GM13977 (cell line): ENCODE measurements at regions not wholly inside any gene's neighbourhood (a gene's known extent, or its start where the extent isn't known, plus 50 kb on each side); places are given as distances from the start of the nearest gene placed in this dataset.

Experiments
- DNase-seq: peaks from one replicate; pipeline ENCODE4 v3.0.0; 2012; ENCODE audit warnings: low spot score
- in situ Hi-C: fragments of 300-500 bp; cut with MboI; formaldehyde crosslinking; loops from one replicate; pipeline ENCODE4 v1.12.0; 2022; ENCODE audit warnings: low sequenced_read_pairs, low pct_unique_long_range_greater_than_20kb, mixed read lengths, inconsistent platforms; ENCODE audit not compliant: unreplicated experiment
- TF ChIP-seq, protein P1 (sequence below): IDR thresholded peaks from 2 replicates; pipeline ENCODE4 v1.5.1; 2012; ENCODE audit warnings: mild to moderate bottlenecking, control low read depth; ENCODE audit not compliant: insufficient read depth; ENCODE audit errors: extremely low read depth, missing control alignments

DNA sequence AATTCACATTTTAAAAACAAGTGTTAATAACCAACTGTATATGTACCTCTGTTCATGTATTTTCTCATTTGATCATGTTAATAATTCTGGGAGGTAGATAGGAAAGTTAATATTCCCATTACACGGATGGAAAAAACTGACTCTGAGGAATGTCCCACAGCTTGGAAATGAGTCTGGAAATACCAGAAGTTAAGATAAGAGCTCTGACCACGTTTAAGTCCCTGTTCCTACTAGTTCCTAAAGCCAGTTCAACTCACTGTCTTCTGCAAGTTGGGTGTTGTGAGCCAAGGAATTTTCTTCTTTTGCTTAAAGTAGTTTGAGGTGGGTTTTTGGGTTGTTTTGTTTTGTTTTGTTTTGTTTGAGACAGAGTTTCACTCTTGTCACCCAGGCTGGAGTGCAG lies 104.5 kb downstream of the TMEM30B start:
- no peak for DNase-seq
- in situ Hi-C loops: no loop called here
- TF ChIP-seq, protein P1, sequence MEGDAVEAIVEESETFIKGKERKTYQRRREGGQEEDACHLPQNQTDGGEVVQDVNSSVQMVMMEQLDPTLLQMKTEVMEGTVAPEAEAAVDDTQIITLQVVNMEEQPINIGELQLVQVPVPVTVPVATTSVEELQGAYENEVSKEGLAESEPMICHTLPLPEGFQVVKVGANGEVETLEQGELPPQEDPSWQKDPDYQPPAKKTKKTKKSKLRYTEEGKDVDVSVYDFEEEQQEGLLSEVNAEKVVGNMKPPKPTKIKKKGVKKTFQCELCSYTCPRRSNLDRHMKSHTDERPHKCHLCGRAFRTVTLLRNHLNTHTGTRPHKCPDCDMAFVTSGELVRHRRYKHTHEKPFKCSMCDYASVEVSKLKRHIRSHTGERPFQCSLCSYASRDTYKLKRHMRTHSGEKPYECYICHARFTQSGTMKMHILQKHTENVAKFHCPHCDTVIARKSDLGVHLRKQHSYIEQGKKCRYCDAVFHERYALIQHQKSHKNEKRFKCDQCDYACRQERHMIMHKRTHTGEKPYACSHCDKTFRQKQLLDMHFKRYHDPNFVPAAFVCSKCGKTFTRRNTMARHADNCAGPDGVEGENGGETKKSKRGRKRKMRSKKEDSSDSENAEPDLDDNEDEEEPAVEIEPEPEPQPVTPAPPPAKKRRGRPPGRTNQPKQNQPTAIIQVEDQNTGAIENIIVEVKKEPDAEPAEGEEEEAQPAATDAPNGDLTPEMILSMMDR: no peak

DNA sequence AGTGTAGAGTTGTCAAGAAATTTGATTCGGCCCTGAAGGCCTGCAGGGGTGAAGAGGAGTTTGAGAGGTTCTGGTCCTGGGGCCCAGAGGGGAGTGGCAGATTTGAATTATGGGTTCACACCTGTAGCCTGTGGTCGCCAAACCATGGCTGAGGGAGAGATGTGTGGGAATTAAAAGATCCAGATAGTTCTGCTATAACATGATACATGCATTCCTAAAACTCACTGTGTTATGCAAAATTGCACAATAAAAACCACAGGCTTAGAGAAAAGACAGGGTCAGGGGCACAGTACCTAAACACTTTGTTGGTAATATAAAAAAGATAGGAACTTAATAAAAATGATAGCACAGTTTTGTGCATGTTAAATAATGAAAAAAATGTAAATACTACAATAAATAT lies 106.2 kb downstream of the TMEM30B start:
- in situ Hi-C loops: no loop called here
- no peak for DNase-seq
- TF ChIP-seq, protein P1: no peak

DNA sequence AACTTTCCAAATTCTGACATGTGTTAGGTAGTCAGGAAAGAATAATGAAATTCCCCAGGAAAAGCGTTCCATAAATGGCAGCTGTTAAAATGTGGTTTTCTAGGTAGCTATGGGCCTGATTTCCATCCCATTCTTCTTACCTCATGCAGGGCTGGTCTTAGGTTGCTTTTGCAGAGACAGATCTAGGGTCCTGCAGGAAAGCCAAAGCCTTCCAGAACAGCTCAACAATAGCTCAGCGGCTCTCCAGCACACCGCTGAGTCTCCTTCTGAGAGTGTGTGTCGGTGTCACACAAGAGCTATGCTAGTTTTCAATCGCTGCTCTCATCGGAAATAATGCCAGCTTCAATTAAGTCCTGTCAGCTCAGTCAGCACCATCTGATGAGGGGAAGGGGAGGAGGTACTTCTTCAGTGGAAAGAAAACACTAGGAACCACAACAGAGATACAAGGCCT lies 106.7 kb downstream of the TMEM30B start:
- in situ Hi-C loops: no loop called here
- TF ChIP-seq, protein P1: no peak
- no peak for DNase-seq

DNA sequence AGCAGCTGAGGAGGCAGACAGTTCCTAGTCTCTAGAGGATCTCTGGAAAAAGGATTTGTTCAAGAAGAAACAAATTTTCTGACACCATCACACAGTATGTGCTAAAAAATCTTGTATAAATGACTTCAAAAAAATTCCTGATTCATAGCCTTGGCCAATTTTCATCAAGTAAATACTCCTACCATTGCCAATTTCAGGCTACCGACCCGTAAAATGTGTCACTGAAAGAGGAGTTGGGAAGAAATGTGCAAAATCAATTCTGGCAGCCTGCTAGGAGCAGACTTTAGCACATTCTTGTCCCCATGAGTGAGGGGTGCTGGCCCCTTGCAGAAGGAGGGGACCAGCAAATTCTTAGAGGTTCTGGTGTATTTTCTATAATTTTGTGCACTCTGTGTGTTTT lies 109.4 kb downstream of the TMEM30B start:
- TF ChIP-seq, protein P1: no peak
- DNase-seq: no peak
- in situ Hi-C loops: no loop called here

DNA sequence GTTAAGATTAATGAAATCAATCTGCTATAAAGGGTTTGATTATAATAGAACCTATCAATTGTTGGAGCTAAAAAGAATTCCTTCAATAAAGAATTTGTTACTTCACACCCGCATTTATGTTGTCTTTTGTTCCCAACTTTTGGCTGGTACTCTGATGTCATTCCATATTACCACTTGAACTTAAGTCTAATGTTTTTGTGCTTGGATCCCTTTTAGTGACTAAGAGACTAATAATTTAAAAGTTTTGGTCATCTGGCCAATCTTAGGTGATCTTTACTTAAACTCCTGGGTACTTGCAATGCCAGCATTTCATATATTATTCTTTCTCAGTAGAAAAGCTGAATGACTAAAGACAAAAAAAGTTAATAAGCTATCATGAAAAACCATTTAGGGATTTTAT lies 113.0 kb downstream of the TMEM30B start:
- in situ Hi-C loops: no loop called here
- DNase-seq: no peak
- TF ChIP-seq, protein P1: no peak

DNA sequence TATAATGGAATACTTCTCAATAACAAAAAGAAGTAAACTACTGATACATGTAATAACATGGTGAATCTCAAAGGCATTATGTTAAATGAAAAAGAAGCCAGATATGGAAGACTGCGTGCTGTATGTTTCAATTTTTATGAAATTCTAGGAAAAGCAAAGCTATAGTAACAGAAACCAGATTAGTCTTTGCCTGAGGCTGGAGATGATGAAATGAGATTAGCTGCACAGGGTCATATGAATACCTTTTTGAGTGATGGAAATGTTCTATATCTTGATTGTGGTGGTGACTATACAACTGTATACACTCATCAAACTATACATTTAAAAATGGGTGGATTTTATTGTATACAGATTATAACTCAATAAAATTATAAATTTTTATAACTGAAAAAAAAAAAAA lies 113.5 kb downstream of the TMEM30B start:
- TF ChIP-seq, protein P1: no peak
- DNase-seq: no peak
- in situ Hi-C loops: no loop called here

DNA sequence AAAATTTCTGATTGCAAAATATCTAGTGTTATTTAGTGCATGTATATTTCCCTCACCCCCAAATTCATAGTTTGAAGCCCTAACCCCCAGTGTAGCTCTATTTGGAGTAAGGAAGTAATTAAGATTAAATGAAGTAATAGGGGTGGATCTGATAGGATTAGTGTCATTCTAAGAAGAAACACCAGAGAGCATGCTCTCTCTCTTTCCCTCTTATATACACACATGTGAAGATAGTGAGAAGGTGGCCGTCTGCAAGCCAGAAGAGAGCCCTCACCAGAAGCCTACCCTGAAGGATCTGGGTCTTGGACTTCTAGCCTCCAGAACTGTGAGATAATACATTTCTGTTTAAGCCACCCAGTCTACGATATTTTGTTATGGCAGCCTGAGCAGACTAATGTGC lies 120.3 kb downstream of the TMEM30B start:
- in situ Hi-C loops: no loop called here

More for the DNA sequence above, 120.3 kb downstream of the TMEM30B start:
- DNase-seq: no peak
- TF ChIP-seq, protein P1: no peak
